ENCODE measurements at regions not wholly inside any gene's neighbourhood (a gene's known extent, or its start where the extent isn't known, plus 50 kb on each side); places are given as distances from the start of the nearest gene placed in this dataset.

DNA sequence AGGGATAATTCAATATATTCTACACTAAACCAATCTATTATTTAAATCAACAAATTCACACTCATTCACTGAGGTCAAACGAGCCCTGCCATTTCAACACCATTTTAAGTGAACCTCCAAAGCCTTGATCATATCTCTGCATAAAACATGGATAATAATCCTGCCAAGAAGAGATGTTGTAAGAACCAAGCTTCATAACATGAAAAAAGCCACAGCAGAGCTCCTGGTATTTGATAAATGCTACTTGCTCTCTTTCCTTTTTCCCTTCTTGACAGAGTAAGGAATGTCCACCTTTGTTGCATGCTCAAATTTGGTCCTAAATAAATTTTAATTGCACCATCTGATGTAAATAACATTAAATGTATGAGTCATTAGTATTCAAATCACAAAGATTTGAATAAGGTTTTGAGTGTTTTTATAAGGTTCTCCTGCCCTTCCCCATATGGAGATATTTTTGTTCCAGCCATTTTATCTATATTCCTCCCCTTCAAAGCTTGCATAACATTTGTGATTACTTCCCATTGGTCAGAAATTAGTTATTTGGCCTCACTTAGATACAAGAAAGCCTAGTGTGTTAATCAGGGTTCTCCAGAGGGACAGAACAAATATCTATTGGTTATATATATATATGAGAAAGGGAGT lies 318.8 kb downstream of the RND3 start:
- H3K4me3 ChIP-seq (ENCODE audit: low read depth, low read length, poor library complexity, severe bottlenecking), result no peak overlapping the region
- H3K9me3 ChIP-seq (ENCODE audit: low read length), result no peaks in the 10 kb centered on the region
- no peaks in the 10 kb centered on the region for H3K27me3 ChIP-seq (ENCODE audit: insufficient read depth, low read length)
- H3K27ac ChIP-seq (ENCODE audit: low read depth, low read length, poor library complexity, severe bottlenecking), result no peak overlapping the region
- no peaks in the 10 kb centered on the region for H3K9me2 ChIP-seq (ENCODE audit: low read depth, low read length)
- no peaks in the 10 kb centered on the region for H4K20me1 ChIP-seq (ENCODE audit: insufficient read depth, low read length)
- H2AFZ ChIP-seq (ENCODE audit: low read length), result no peak overlapping the region
- H3K79me2 ChIP-seq (ENCODE audit: insufficient read depth, low read length), result no peaks in the 10 kb centered on the region
- H3F3A ChIP-seq (ENCODE audit: insufficient read depth, low read length), result no peaks in the 10 kb centered on the region
- no peaks in the 10 kb centered on the region for H3K4me1 ChIP-seq (ENCODE audit: insufficient read depth, low read length, severe bottlenecking)
- TF ChIP-seq CTCF (IDR thresholded peaks at IDR 0.05; ENCODE audit: low read length) (no peak), EZH2 (IDR thresholded peaks at IDR 0.05; ENCODE audit: borderline replicate concordance, low read length) (no peak)
- H3K4me2 ChIP-seq (ENCODE audit: low read length), result no peak overlapping the region
- H3K9ac ChIP-seq (ENCODE audit: low read length), result no peak overlapping the region
- no peaks in the 10 kb centered on the region for H3K36me3 ChIP-seq (ENCODE audit: insufficient read depth, low read length)

GRCh38 chr2:150167711-150168110 lies 319.8 kb downstream of the RND3 start:
- Histone ChIP-seq H3K36me3 (ENCODE audit: insufficient read depth, low read length) (no peaks in the 10 kb centered on the region), H3K79me2 (ENCODE audit: insufficient read depth, low read length) (no peaks in the 10 kb centered on the region), H3K9me2 (ENCODE audit: low read depth, low read length) (no peaks in the 10 kb centered on the region), H3K9me3 (ENCODE audit: low read length) (no peaks in the 10 kb centered on the region), H3K4me1 (ENCODE audit: insufficient read depth, low read length, severe bottlenecking) (no peaks in the 10 kb centered on the region), H3K27me3 (ENCODE audit: insufficient read depth, low read length) (no peaks in the 10 kb centered on the region), H3K4me2 (ENCODE audit: low read length) (no peak overlapping the region), H4K20me1 (ENCODE audit: insufficient read depth, low read length) (no peaks in the 10 kb centered on the region), H2AFZ (ENCODE audit: low read length) (no peak overlapping the region), H3K27ac (ENCODE audit: low read depth, low read length, poor library complexity, severe bottlenecking) (no peak overlapping the region), H3K4me3 (ENCODE audit: low read depth, low read length, poor library complexity, severe bottlenecking) (no peak overlapping the region), H3K9ac (ENCODE audit: low read length) (no peak overlapping the region), H3F3A (ENCODE audit: insufficient read depth, low read length) (no peaks in the 10 kb centered on the region)
- TF ChIP-seq EZH2 (IDR thresholded peaks at IDR 0.05; ENCODE audit: borderline replicate concordance, low read length) (no peak), CTCF (IDR thresholded peaks at IDR 0.05; ENCODE audit: low read length) (no peak)

GRCh38 chr2:150166313-150167051 lies 321.0 kb downstream of the RND3 start:
- Histone ChIP-seq H3K4me3 (ENCODE audit: low read depth, low read length, poor library complexity, severe bottlenecking) (no peak overlapping the region), H4K20me1 (ENCODE audit: insufficient read depth, low read length) (no peaks in the 10 kb centered on the region), H3K4me2 (ENCODE audit: low read length) (no peak overlapping the region), H3K36me3 (ENCODE audit: insufficient read depth, low read length) (no peaks in the 10 kb centered on the region), H3K4me1 (ENCODE audit: insufficient read depth, low read length, severe bottlenecking) (no peaks in the 10 kb centered on the region), H3K27ac (ENCODE audit: low read depth, low read length, poor library complexity, severe bottlenecking) (no peak overlapping the region), H3F3A (ENCODE audit: insufficient read depth, low read length) (no peaks in the 10 kb centered on the region), H3K9ac (ENCODE audit: low read length) (no peak overlapping the region), H2AFZ (ENCODE audit: low read length) (no peak overlapping the region), H3K79me2 (ENCODE audit: insufficient read depth, low read length) (no peaks in the 10 kb centered on the region), H3K27me3 (ENCODE audit: insufficient read depth, low read length) (no peaks in the 10 kb centered on the region), H3K9me2 (ENCODE audit: low read depth, low read length) (no peaks in the 10 kb centered on the region), H3K9me3 (ENCODE audit: low read length) (no peaks in the 10 kb centered on the region)
- TF ChIP-seq CTCF (IDR thresholded peaks at IDR 0.05; ENCODE audit: low read length) (no peak), EZH2 (IDR thresholded peaks at IDR 0.05; ENCODE audit: borderline replicate concordance, low read length) (no peak)
